Right lobe of liver (tissue), 6 donors: ENCODE measurements at regions not wholly inside any gene's neighbourhood (a gene's known extent, or its start where the extent isn't known, plus 50 kb on each side); places are given as distances from the start of the nearest gene placed in this dataset.

Experiments used
- ATAC-seq, 4 donors: fragments of 200-7000 bp; cut with Tn5 transposase; one replicate each; pipeline ENCODE4 v1.9.1; 2020; ENCODE audit warnings: mild to moderate bottlenecking in 4 of 4, moderate library complexity in 4 of 4
- DNase-seq, 3 donors: peaks; one replicate each; pipeline ENCODE4 v3.0.0-alpha.2; 2020
- H3K27ac ChIP-seq, 3 donors: fragments of 200-600 bp; one replicate each; pipeline ENCODE4 v1.8.0; 2022
- H3K27me3 ChIP-seq, 2 donors: fragments of 200-600 bp; one replicate each; pipeline ENCODE4 v1.8.0; 2022
- H3K36me3 ChIP-seq, 4 donors: fragments of 200-600 bp; sonication (generic) in 1 of 4; one replicate each; pipeline versions ENCODE4 v1.5.1 to v1.8.0; 2017 to 2022; ENCODE audit warnings: control low read depth in 1 of 4
- H3K4me1 ChIP-seq, 4 donors: fragments of 200-600 bp; sonication (generic) in 1 of 4; one replicate each; pipeline versions ENCODE4 v1.5.1 to v1.8.0; 2017 to 2022; ENCODE audit warnings: control low read depth in 1 of 4
- H3K4me3 ChIP-seq, 3 donors: fragments of 200-600 bp; one replicate each; pipeline ENCODE4 v1.8.0; 2022
- H3K9me3 ChIP-seq, 4 donors: fragments of 200-600 bp; sonication (generic) in 1 of 4; one replicate each; pipeline versions ENCODE4 v1.5.1 to v1.8.0; 2017 to 2022; ENCODE audit warnings: control low read depth in 1 of 4
- POLR2A ChIP-seq: fragments of 450-650 bp; IDR thresholded peaks from one replicate; pipeline ENCODE4 v1.6.1; 2017; ENCODE audit warnings: antibody characterized with exemption, mild to moderate bottlenecking
- WGBS: methylation state at CpG from one replicate; pipeline ENCODE4 v1.1.6; 2018; ENCODE audit warnings: low coverage, low lambda C conversion rate; ENCODE audit not compliant: insufficient coverage; ENCODE audit errors: missing lambda C conversion rate; 5-methylcytosine and 5-hydroxymethylcytosine counted together
- intact Hi-C, 2 donors: fragments of 100-400 bp; cut with DNase I; formaldehyde crosslinking; loops; one replicate each; pipeline versions ENCODE4 v1.11.2 to v1.14.1; 2022
- TF ChIP-seq, protein P1 (sequence below), 4 donors: fragments of 200-600 bp in 3 of 4; fragments of 450-650 bp in 1 of 4; IDR thresholded peaks; one replicate each; pipeline versions ENCODE4 v1.5.1 to v1.8.0; 2016 to 2022; ENCODE audit warnings: antibody characterized with exemption in 4 of 4, mild to moderate bottlenecking in 2 of 4
- donor health status: DM: no; HTN: yes; CAD: no.
- donor health status: DM: no; HTN: no; CAD: no.
- donor health status: DM: no; HTN: no; CAD: no.
- donor health status: DM: no; HTN: yes; CAD: no.
- donor health status: DM: no; HTN: yes; CAD: no.

GRCh38 chr5:129367883-129368282 is 92.2 kb upstream of the ADAMTS19 start:
- no peak overlapping the region for H3K27ac ChIP-seq
- H3K4me3 ChIP-seq: no peak overlapping the region
- no peaks in the 10 kb centered on the region for H3K4me1 ChIP-seq
- WGBS: 26% methylated on average over 1 of the region's 1 CpG
- intact Hi-C loops: no loop called here
- ATAC-seq: no peak
- no peaks in the 10 kb centered on the region for H3K9me3 ChIP-seq
- no peaks in the 10 kb centered on the region for H3K36me3 ChIP-seq
- no peak for TF ChIP-seq POLR2A
- TF ChIP-seq, protein P1, sequence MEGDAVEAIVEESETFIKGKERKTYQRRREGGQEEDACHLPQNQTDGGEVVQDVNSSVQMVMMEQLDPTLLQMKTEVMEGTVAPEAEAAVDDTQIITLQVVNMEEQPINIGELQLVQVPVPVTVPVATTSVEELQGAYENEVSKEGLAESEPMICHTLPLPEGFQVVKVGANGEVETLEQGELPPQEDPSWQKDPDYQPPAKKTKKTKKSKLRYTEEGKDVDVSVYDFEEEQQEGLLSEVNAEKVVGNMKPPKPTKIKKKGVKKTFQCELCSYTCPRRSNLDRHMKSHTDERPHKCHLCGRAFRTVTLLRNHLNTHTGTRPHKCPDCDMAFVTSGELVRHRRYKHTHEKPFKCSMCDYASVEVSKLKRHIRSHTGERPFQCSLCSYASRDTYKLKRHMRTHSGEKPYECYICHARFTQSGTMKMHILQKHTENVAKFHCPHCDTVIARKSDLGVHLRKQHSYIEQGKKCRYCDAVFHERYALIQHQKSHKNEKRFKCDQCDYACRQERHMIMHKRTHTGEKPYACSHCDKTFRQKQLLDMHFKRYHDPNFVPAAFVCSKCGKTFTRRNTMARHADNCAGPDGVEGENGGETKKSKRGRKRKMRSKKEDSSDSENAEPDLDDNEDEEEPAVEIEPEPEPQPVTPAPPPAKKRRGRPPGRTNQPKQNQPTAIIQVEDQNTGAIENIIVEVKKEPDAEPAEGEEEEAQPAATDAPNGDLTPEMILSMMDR (IDR thresholded peaks at IDR 0.05): no peak
- no peak for DNase-seq
- H3K27me3 ChIP-seq: no peaks in the 10 kb centered on the region

GRCh38 chr5:129372025-129372424 is 88.1 kb upstream of the ADAMTS19 start:
- WGBS: 53% methylated on average over 2 of the region's 2 CpGs

DNA sequence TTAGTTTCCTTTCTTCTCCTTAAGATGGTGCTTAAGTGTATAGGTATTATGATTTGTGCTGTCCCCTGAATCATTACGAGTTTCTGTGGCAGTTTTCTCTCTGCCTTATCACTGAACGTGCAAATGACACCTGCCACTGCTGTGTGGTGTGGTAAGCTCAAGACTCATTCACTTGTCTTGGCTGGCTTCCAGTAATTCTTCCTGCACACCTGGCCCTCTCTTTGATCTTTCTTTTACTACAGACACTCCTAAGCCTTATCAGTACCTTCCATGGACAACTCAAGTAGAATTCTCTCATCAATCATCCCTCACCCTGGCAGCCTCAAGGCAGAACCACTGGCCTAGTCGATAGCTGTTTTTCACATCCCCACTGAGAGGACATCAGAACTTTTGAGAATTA is 82.6 kb upstream of the ADAMTS19 start:
- intact Hi-C loops: no loop called here
- no peaks in the 10 kb centered on the region for H3K9me3 ChIP-seq
- TF ChIP-seq, protein P1 (IDR thresholded peaks at IDR 0.05): no peak
- TF ChIP-seq POLR2A: no peak
- no peak overlapping the region for H3K27ac ChIP-seq
- no peak for ATAC-seq
- peaks cover 0 to 5% (median 0%) of the 10 kb centered on the region in 4 donors for H3K4me1 ChIP-seq
- WGBS: 28% methylated on average over 3 of the region's 3 CpGs
- H3K36me3 ChIP-seq: no peaks in the 10 kb centered on the region
- no peak overlapping the region for H3K4me3 ChIP-seq
- no peaks in the 10 kb centered on the region for H3K27me3 ChIP-seq
- no peak for DNase-seq

More at GRCh38 chr5:129372025-129372424, 88.1 kb upstream of the ADAMTS19 start:
- TF ChIP-seq, protein P1 (IDR thresholded peaks at IDR 0.05): no peak
- TF ChIP-seq POLR2A: no peak
- Histone ChIP-seq H3K27me3 (no peaks in the 10 kb centered on the region), H3K9me3 (no peaks in the 10 kb centered on the region), H3K27ac (no peak overlapping the region), H3K36me3 (no peaks in the 10 kb centered on the region), H3K4me3 (no peak overlapping the region), H3K4me1 (peaks cover 0 to 5% (median 0%) of the 10 kb centered on the region in 4 donors)
- DNase-seq: no peak
- ATAC-seq: no peak
- intact Hi-C loops: no loop called here

DNA sequence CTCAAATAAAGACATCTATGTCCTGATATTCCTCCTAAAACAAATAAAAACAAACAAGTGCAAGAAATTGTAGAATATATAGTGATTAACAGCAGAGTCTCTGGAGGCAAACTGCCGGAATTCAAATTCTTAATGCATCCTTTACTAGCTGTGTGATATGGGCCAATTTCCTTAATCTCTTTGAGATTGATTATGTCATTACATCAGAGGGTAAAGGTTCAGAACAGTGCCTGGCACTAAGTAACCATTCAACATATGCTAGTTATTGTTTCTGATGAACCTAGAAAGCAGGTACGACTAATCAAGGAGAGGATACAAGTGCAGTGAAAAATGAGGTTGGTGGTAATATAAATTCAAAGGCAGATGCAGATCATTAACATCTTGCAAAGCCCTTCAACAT is 81.1 kb upstream of the ADAMTS19 start:
- H3K27ac ChIP-seq: no peak overlapping the region
- H3K36me3 ChIP-seq: no peaks in the 10 kb centered on the region
- DNase-seq (no peak), ATAC-seq (no peak)
- no peak for TF ChIP-seq POLR2A
- H3K9me3 ChIP-seq: no peaks in the 10 kb centered on the region
- intact Hi-C loops: no loop called here
- no peaks in the 10 kb centered on the region for H3K27me3 ChIP-seq
- peaks cover 0 to 5% (median 0%) of the 10 kb centered on the region in 4 donors for H3K4me1 ChIP-seq
- 91% methylated on average over 2 of the region's 2 CpGs for WGBS
- H3K4me3 ChIP-seq: no peak overlapping the region

DNA sequence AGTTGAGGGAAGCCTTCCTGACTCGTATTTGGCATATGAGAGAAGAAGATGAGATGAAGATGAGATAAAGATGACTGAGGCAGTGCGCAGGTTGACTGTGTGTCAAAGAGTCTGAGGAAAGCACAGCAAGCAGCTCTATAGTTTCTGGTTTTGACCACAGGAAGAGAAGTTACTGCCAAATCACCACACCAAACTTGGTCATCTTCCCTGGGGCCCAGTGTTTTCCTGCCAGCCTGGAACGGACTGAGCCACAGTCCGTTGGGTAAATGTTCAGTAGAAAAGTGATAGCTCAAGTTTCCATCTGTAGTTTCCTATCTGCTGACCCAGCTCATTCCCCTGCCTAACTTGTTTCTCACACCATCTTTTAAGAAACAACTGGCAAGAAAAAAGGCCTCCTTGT is 80.7 kb upstream of the ADAMTS19 start:
- Histone ChIP-seq H3K9me3 (no peaks in the 10 kb centered on the region), H3K4me1 (peaks cover 0 to 5% (median 0%) of the 10 kb centered on the region in 4 donors), H3K4me3 (no peak overlapping the region), H3K36me3 (no peaks in the 10 kb centered on the region), H3K27ac (no peak overlapping the region), H3K27me3 (no peaks in the 10 kb centered on the region)
- ATAC-seq (no peak), DNase-seq (no peak)
- 46% methylated on average over 4 of the region's 4 CpGs for whole genome bisulfite sequencing
- intact Hi-C loops: no loop called here
- TF ChIP-seq POLR2A: no peak
- TF ChIP-seq, protein P1 (IDR thresholded peaks at IDR 0.05): no peak
